A673 (cell line): ENCODE measurements at regions not wholly inside any gene's neighbourhood (a gene's known extent, or its start where the extent isn't known, plus 50 kb on each side); places are given as distances from the start of the nearest gene placed in this dataset.

Experiments used
- EZH2 ChIP-seq: fragments of 200-600 bp; sonication (generic); IDR thresholded peaks from 2 replicates; pipeline ENCODE4 v1.6.1; 2017; ENCODE audit warnings: borderline replicate concordance, low read depth, mild to moderate bottlenecking, mixed read lengths, antibody characterized with exemption, low read length; ENCODE audit not compliant: poor library complexity, severe bottlenecking
- TF ChIP-seq, protein P1 (sequence below): fragments of 300-800, 200-600 bp; sonication (generic); conservative IDR thresholded peaks from 2 replicates; pipeline ENCODE4 v1.5.1; 2017; ENCODE audit warnings: low read depth, mild to moderate bottlenecking, antibody characterized with exemption, low read length, moderate library complexity, mixed read lengths

DNA sequence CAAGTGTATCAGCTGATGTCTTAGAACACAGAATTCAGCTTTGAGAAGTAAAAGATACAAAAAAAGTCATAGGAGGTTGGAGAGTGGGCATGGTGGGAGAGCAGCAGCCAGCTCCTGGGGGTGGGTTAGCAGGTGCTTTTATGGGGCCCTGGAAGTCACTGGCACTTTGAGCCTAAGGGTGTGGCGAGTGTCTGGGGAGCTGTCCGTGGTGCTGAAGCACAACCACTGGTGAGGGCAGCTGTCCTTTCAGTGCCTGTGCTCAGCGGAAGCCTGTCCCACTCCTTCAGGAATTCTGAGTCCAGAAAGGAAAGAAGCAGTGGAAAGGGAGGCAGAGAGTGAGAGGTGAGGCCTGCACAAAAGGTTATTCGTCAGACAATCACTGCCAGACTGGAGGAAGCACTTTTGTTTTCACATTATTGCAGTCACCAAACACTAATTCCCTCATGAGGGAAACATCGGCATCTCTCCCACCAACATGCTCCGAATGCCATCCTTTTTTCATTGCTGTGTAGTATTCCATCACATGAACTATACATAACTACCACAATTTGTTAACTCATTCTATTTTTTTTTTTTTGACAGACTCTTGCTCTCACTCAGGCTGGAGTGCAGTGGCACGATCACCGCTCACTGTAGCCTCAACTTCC, 59.4 kb upstream of the RAPGEF1 start:
- TF ChIP-seq, protein P1, sequence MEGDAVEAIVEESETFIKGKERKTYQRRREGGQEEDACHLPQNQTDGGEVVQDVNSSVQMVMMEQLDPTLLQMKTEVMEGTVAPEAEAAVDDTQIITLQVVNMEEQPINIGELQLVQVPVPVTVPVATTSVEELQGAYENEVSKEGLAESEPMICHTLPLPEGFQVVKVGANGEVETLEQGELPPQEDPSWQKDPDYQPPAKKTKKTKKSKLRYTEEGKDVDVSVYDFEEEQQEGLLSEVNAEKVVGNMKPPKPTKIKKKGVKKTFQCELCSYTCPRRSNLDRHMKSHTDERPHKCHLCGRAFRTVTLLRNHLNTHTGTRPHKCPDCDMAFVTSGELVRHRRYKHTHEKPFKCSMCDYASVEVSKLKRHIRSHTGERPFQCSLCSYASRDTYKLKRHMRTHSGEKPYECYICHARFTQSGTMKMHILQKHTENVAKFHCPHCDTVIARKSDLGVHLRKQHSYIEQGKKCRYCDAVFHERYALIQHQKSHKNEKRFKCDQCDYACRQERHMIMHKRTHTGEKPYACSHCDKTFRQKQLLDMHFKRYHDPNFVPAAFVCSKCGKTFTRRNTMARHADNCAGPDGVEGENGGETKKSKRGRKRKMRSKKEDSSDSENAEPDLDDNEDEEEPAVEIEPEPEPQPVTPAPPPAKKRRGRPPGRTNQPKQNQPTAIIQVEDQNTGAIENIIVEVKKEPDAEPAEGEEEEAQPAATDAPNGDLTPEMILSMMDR = no peak
- no peak for TF ChIP-seq EZH2
